ENCODE measurements at regions not wholly inside any gene's neighbourhood (a gene's known extent, or its start where the extent isn't known, plus 50 kb on each side); places are given as distances from the start of the nearest gene placed in this dataset.

DNA sequence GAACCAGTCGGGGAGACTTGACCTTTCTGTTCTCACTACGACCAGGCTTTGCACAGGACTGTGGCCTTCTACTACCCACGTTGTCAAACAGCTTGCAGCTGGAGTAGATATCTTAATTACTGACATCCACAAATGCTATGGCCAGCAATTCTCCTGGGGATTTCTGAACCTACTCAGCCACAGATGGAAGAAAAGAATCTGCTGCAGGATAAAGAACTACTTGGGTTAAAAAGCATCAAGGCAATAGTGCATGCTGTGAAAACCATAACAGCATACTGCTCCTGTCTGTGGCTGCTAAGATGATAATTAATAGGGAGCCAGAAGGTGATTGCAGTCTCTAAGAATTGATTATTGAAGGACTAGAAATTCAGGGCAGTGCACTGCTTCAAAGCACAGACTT is 859.2 kb upstream of the SEMA6D start:
- Histone ChIP-seq H3K36me3 (ENCODE audit: control insufficient read depth, insufficient read depth, low read length) (no peaks in the 10 kb centered on the region), H3K27me3 (ENCODE audit: control insufficient read depth, insufficient read depth, low read length) (no peaks in the 10 kb centered on the region), H3K4me3 (ENCODE audit: low read depth in 2 of 2, low read length in 2 of 2) (no peak overlapping the region), H3K9me3 (ENCODE audit: control insufficient read depth, insufficient read depth, low read depth, low read length) (no peaks in the 10 kb centered on the region), H3K27ac (ENCODE audit: low read length) (no peak overlapping the region), H3K4me1 (ENCODE audit: control insufficient read depth, insufficient read depth, low read length) (no peaks in the 10 kb centered on the region)
- intact Hi-C loops (cut with micrococcal nuclease; ENCODE audit: unreplicated experiment), result no loop called here
- TF ChIP-seq SIN3A (IDR thresholded peaks at IDR 0.05; ENCODE audit: borderline replicate concordance, insufficient read depth, low read depth, low read length), result no peak
- TF ChIP-seq CTCF (IDR thresholded peaks at IDR 0.05), result no peak
- no peak for TF ChIP-seq POLR2AphosphoS5 (IDR thresholded peaks at IDR 0.05; ENCODE audit: low read depth, low read length)
- no peak for TF ChIP-seq REST (IDR thresholded peaks at IDR 0.05; ENCODE audit: insufficient read depth in 1 of 2, low read depth in 2 of 2, low read length in 1 of 2)
- TF ChIP-seq TCF7L2 (IDR thresholded peaks at IDR 0.05; ENCODE audit: low read depth, low read length), result no peak
- POLR2A ChIA-PET, result no interaction called here
- no peak for DNase-seq (ENCODE audit: low read depth, low spot score)
- in situ Hi-C loops (cut with HindIII; ENCODE audit: low pct_unique_long_range_greater_than_20kb, low sequenced_read_pairs), result no loop called here
- BruUV-seq (replicated peaks), result no TSS peak
- CTCF ChIA-PET, result no interaction called here
- ATAC-seq, result no peak

DNA sequence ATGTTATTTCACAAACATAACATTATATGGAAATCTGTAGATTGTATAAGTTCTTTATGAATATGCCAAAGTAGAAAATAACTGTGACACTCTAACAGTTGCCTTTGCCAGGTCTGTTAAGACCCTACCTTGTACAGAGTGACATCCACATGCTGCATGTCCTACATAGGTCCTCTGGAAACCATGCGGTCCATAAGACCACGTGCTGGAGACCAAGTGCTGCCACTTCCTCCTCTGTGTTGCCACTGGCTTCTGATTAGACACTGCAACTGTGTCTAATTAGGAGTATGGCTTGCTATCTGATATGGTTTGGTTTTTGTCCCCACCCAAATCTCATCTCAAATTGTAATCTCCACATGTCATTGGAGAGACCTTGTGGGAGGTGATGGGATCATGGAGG is 855.5 kb upstream of the SEMA6D start:
- CTCF ChIA-PET, result no interaction called here
- DNase-seq (ENCODE audit: low read depth, low spot score) (no peak), ATAC-seq (no peak)
- intact Hi-C loops (cut with micrococcal nuclease; ENCODE audit: unreplicated experiment), result no loop called here
- H3K9me3 ChIP-seq (ENCODE audit: control insufficient read depth, insufficient read depth, low read depth, low read length), result no peaks in the 10 kb centered on the region; the same call in 1 of the 2 replicates
- H3K4me3 ChIP-seq (ENCODE audit: low read depth in 2 of 2, low read length in 2 of 2), result no peak overlapping the region
- H3K27me3 ChIP-seq (ENCODE audit: control insufficient read depth, insufficient read depth, low read length), result no peaks in the 10 kb centered on the region
- H3K36me3 ChIP-seq (ENCODE audit: control insufficient read depth, insufficient read depth, low read length), result no peaks in the 10 kb centered on the region
- no peaks in the 10 kb centered on the region for H3K4me1 ChIP-seq (ENCODE audit: control insufficient read depth, insufficient read depth, low read length)
- TF ChIP-seq CTCF (IDR thresholded peaks at IDR 0.05) (no peak), TCF7L2 (IDR thresholded peaks at IDR 0.05; ENCODE audit: low read depth, low read length) (no peak), SIN3A (IDR thresholded peaks at IDR 0.05; ENCODE audit: borderline replicate concordance, insufficient read depth, low read depth, low read length) (no peak)
- no TSS peak for BruUV-seq (replicated peaks)
- POLR2A ChIA-PET, result no interaction called here
- in situ Hi-C loops (cut with HindIII; ENCODE audit: low pct_unique_long_range_greater_than_20kb, low sequenced_read_pairs), result no loop called here
- no peak overlapping the region for H3K27ac ChIP-seq (ENCODE audit: low read length)

- TF ChIP-seq CTCF (IDR thresholded peaks at IDR 0.05) (no peak), POLR2AphosphoS5 (IDR thresholded peaks at IDR 0.05; ENCODE audit: low read depth, low read length) (no peak), REST (IDR thresholded peaks at IDR 0.05; ENCODE audit: insufficient read depth in 1 of 2, low read depth in 2 of 2, low read length in 1 of 2) (no peak), TCF7L2 (IDR thresholded peaks at IDR 0.05; ENCODE audit: low read depth, low read length) (no peak), SIN3A (IDR thresholded peaks at IDR 0.05; ENCODE audit: borderline replicate concordance, insufficient read depth, low read depth, low read length) (no peak)
- Histone ChIP-seq H3K27ac (ENCODE audit: low read length) (no peak overlapping the region), H3K4me1 (ENCODE audit: control insufficient read depth, insufficient read depth, low read length) (no peaks in the 10 kb centered on the region), H3K27me3 (ENCODE audit: control insufficient read depth, insufficient read depth, low read length) (no peaks in the 10 kb centered on the region), H3K4me3 (ENCODE audit: low read depth in 2 of 2, low read length in 2 of 2) (no peak overlapping the region), H3K36me3 (ENCODE audit: control insufficient read depth, insufficient read depth, low read length) (no peaks in the 10 kb centered on the region), H3K9me3 (ENCODE audit: control insufficient read depth, insufficient read depth, low read depth, low read length) (no peaks in the 10 kb centered on the region; the same call in 1 of the 2 replicates)
- BruUV-seq (replicated peaks), result no TSS peak
- ChIA-PET POLR2A (no interaction called here), CTCF (no interaction called here)
- no peak for DNase-seq (ENCODE audit: low read depth, low spot score)
- ATAC-seq, result no peak
- intact Hi-C loops (cut with micrococcal nuclease; ENCODE audit: unreplicated experiment), result no loop called here
- in situ Hi-C loops (cut with HindIII; ENCODE audit: low pct_unique_long_range_greater_than_20kb, low sequenced_read_pairs), result no loop called here
These were observed 852.1 kb upstream of the SEMA6D start for GRCh38 chr15:46865155-46865554.
